ENCODE measurements at regions not wholly inside any gene's neighbourhood (a gene's known extent, or its start where the extent isn't known, plus 50 kb on each side); places are given as distances from the start of the nearest gene placed in this dataset.
A peak's percentile ranks its signal among the peaks of the same experiment; 100 is the strongest.

GRCh38 chr7:115883629-115884028, 146.9 kb downstream of the TFEC start:
- no peak for DNase-seq

DNA sequence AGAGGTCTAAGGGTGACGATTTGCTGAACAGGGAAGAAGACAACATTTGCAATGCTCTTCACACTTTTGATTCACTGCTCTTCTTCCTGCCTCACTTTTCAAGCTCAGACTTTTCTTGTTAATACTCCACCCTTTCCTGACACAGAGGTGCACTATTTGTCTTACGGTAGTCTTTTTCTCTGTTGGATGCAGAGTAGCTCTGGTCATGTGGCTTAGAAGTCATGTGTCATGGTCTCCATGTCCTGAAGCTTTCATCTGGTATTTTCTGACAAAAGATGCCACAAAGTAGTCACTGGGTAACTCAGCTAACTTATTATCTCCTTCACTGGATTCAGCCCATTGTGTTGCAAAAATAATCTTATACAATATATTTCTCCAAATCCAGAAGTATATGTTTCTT, 149.1 kb downstream of the TFEC start:
- no peak for DNase-seq

- no peak for DNase-seq
These were observed 151.4 kb downstream of the TFEC start for GRCh38 chr7:115879171-115879570.

DNA sequence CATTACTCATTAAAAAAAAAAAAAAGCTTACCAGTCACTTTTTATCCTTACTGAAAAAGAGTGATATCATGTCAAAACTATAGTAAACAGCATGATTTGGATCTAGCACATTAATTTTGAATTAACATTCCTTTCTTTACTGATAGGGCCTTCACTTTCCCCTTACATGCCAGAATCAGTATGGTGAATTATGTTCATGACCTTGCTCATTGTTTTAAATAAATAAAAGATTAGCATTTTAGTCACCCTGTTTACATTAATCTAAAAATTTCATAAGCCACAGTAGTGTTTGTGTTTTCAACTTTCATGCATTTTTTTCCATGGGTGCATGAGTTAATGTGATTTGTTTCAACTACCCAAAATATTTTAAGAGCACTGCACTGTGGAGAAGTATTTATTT, 160.8 kb downstream of the TFEC start:
- DNase-seq = no peak

- no peak for DNase-seq
These were observed 161.4 kb downstream of the TFEC start for GRCh38 chr7:115869190-115869589.

- no peak for DNase-seq
These were observed 162.2 kb downstream of the TFEC start for GRCh38 chr7:115868369-115868768.

- DNase-seq = no peak
These were observed 166.5 kb downstream of the TFEC start for GRCh38 chr7:115864082-115864481.

- peak; percentile 33 for DNase-seq
These were observed 179.3 kb downstream of the TFEC start for GRCh38 chr7:115851291-115851690.

- DNase-seq = no peak
These were observed 179.8 kb downstream of the TFEC start for GRCh38 chr7:115850774-115851173.

DNA sequence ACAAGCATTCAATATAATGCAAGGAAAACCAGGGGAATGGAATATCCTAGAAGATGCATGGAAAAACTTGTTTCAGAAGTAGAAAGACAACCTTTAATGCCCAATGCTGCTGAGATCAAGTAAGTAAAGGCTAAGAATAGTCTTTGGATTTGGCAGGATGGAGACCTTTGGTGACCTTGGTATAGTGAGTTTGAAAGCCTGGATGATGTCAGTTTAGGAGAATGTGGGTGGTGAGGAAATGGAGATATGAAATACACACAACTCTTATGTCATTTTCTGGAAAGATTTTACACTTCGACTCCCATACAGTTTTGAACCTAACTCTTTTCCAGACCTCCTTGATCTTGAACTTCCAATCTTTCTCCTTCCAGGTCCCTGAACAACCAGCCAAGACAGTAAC, 185.7 kb downstream of the TFEC start:
- DNase-seq = no peak

DNA sequence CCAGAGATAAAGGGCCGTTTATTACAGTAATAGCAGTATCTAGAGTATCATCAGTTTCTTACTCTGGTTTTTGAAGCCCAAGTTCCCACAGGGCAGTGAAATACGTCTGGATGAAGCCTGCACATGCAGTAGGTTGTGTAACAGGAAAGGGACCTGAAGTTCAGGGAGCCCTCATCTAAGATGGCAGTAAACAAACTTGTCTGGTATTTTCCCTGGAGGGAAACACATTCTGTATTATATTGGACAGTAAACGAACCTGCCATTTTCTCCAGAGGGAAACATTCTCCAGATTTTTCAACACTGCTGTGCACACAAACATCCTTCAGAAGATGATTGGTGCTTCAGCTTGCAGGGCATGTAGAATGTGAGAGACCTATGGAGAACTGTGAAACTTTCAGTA, 189.9 kb downstream of the TFEC start:
- no peak for DNase-seq

- DNase-seq = no peak
These were observed 191.7 kb downstream of the TFEC start for GRCh38 chr7:115838829-115839228.

GRCh38 chr7:115831371-115831770, 199.2 kb downstream of the TFEC start:
- no peak for DNase-seq

DNA sequence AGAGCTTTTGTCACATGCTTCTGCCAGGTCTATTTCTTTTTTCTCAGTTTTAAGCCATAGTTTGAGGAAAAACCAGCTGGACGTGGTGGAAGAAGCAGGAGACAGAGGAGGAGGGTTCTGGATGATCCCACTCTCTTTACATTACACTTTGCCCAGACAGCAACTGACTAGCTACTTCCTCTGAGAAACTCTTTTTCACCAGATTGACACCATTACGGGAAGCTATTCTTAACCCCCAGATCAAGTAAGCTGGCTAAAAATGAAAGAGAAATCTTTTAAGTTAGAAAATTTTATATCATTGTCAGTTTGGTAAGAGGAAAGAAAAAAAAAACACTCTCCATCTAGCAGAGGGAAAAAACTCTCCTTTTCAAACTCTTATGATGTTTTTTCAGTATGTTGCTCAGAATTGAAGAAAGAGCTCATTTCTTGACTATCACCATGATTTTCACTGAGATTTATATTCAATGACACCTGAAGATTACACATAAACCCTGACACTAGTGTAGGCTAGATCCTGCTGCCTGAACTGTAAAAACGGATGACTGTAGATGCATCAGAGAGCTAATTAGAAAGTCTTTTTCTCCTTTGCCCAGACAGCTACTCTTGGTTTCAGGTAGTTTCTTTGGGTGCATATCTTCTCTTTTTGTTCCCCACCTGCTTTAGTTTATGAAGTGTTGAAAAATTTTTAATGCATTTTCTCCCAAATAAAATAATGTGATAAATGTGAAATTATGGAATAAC, 203.1 kb downstream of the TFEC start:
- DNase-seq = no peak

DNA sequence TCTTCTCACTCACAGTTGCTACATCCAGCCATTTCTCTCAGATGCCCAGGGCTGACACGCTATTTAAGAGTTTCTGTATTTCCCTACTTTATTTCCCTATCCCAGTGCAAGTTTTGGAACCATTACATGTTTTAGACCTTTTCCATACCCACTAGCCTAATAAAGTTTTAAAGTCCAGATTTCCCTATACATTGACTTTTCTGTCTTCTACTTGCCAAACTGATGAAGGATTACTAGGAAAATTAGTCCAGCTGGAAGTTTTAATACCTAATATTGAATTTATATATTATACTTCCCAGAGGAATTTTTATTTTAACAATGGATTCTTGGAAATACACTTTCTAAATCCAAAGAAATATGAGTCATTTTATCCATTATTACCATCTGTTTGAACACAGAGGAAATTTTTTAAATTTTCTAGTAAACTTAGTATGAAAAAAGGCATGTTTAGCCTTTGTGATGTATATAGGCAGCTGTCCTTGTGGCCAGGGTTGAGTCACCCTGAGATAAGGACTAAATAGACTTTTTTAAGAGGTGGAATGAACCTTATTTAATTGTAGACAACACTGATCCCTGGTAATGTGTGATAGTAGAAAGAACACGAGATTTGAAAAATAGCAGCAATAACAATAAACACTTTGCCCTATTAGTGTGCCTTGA, 205.0 kb downstream of the TFEC start:
- DNase-seq = no peak

DNA sequence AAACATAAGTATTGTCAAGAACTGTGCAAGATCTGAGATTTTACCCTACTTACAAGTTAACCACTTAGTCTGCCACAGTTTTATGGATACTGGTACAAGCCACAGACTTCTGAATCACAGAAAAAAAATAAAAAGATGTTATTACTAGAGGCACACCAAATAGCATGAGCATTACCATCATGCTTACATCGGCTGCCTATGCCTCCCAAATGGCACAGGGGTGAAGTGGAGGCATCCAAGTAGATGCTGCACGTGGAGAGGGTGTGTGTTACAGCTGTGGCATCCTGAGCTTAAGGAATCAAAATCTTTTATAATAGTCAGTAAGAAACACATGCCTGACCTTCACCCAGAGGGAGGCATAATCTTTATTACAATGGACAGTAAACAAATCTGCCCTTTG, 207.8 kb downstream of the TFEC start:
- no peak for DNase-seq

DNA sequence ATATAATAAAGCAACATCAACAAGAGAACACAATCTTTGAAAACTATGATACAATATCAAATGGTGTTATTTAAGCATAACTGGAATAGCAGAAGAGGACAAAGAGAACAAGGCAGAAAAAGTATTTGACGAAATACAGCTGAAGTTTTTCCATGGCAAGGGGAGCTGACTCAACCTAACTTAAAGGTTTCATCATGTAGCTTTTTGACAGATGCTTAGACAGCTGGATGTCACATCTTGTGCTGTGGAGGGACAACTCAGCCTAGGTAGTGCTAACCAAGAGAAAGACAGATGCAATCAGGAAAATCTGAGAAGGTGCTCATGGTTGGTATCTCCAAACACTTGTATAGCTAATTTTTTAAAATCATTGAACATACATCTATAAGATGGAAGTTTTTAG, 208.2 kb downstream of the TFEC start:
- DNase-seq = no peak

- no peak for DNase-seq
These were observed 214.1 kb downstream of the TFEC start for GRCh38 chr7:115816318-115816974.

- no peak for DNase-seq
These were observed 217.8 kb downstream of the TFEC start for GRCh38 chr7:115812794-115813193.

GRCh38 chr7:115805458-115805857, 225.1 kb downstream of the TFEC start:
- DNase-seq = no peak

GRCh38 chr7:115802415-115802814, 228.1 kb downstream of the TFEC start:
- DNase-seq = no peak

DNA sequence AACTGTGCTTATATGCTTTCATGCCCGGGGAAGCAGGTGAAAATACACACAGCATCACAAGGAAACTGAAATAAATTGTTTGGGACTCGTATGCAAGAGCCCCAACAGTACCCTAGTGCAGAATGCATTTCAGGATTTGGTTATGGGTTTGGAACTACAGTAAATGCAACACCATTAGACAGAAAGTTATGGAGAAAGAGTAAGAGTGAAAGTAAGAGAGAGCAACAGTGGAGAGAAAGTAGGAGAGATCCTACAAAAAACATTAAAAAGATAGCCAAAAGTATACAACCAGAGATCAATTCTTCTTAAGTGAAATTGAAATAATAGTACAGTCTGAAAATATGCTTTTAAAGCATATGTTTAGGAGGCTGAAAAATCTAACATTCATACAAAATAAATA, 231.1 kb downstream of the TFEC start:
- DNase-seq = no peak

DNA sequence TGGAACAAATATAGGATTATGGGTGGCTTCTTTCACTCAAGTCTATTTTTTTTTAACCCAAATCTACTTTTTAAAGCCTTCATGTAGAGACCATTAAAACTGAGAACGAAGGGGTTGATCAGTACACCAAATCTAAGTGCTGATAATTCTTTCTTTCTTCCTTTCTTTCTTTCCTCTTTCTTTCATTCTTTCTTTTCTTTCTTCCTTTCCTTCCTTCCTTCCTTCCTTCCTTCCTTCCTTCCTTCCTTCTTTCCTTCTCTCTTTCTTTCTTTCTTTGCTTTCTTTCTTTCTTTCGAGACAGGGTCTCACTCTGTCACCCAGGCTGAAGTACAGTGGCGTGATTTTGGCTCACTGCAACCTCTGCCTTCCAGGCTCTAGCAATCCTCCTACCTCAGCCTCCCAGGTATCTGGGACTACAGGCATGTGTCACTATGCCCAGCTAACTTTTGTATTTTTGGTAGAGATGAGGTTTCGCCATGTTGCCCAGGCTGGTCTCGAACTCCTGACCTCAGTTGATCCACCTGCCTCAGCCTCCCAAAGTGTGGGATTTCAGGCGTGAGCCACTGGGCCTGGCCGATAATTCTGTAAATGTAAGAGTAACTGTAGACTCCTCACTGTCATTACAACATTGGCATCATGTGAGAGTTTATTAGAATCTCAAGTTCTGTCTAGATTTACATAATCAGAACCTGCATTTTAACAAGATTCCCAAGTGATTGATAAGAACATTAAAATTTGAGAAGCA, 236.4 kb downstream of the TFEC start:
- no peak for DNase-seq

- no peak for DNase-seq
These were observed 240.7 kb downstream of the TFEC start for GRCh38 chr7:115789901-115790300.

Measured in activated CD4-positive, alpha-beta T cell treated with anti-CD3 and anti-CD28 coated beads, Interleukin-2, Interleukin-6, amounts not matched to agents 100 ng/mL and 50 ng/mL, durations not matched to agents 16 hours and 8 hours (primary cell).